HCT116 (cell line): ENCODE measurements at regions not wholly inside any gene's neighbourhood (a gene's known extent, or its start where the extent isn't known, plus 50 kb on each side); places are given as distances from the start of the nearest gene placed in this dataset.

ENCODE experiments used
- ATAC-seq: fragments of 200-7000 bp; cut with Tn5 transposase; 2 replicates; pipeline ENCODE4 v1.9.1; 2020; ENCODE audit warnings: mild to moderate bottlenecking, moderate library complexity
- BruUV-seq: library from RNA; stranded (reverse); fragments of 400-500 nt; replicated peaks from 2 replicates; lab custom pipeline; 2021; lab: Mats Ljungman, UMichigan
- CTCF ChIA-PET: fragments of 300-600 bp; sonication (Branson Sonifier 250); formaldehyde crosslinking; loops from one replicate; lab custom pipeline; 2021; ENCODE audit warnings: antibody characterized with exemption; lab: Charles Lee
- POLR2A ChIA-PET: fragments of 300-600, 350-600 bp; sonication (Branson Sonifier 250); formaldehyde crosslinking; loops from one replicate; lab custom pipeline; 2021; ENCODE audit warnings: antibody characterized with exemption; lab: Charles Lee
- RAD21 ChIA-PET, 2 experiments: fragments of 300-600 bp; sonication (Branson Sonifier 250); formaldehyde crosslinking; loops; one replicate each; lab custom pipeline; 2023; ENCODE audit warnings: low total read pairs in 2 of 2; ENCODE audit not compliant: uncharacterized antibody in 2 of 2, unreplicated experiment in 2 of 2, low non-redundant PET in 1 of 2; lab: Charles Lee
- DNase-seq: peaks from one replicate; pipeline ENCODE4 v3.0.0-alpha.2; 2010; ENCODE audit warnings: low read depth, low spot score
- H2AFZ ChIP-seq: fragments of 200-600 bp; shearing (Covaris generic), sonication (generic); 2 replicates; pipeline ENCODE4 v1.6.1; 2017; ENCODE audit warnings: low read depth, mixed run types, mixed read lengths, antibody characterized with exemption, low read length; ENCODE audit not compliant: poor library complexity, severe bottlenecking
- H3K27ac ChIP-seq: 2 replicates; pipeline ENCODE4 v1.5.1; 2012; ENCODE audit warnings: low read depth, low read length
- H3K27me3 ChIP-seq: fragments of 200-600 bp; sonication (generic); 2 replicates; pipeline ENCODE4 v1.6.1; 2016; ENCODE audit warnings: mixed run types, low read length, mixed read lengths; ENCODE audit not compliant: insufficient read depth
- H3K36me3 ChIP-seq, 2 experiments: fragments of 200-500 bp in 1 of 2; fragments of 200-600 bp in 1 of 2; sonication (Bioruptor generic) in 1 of 2; sonication (generic) in 1 of 2; 2 replicates each; pipeline versions ENCODE4 v1.5.1 to v1.6.1; 2014 to 2016; ENCODE audit warnings: low read length in 2 of 2, inconsistent platforms in 1 of 2, mixed read lengths in 1 of 2, mixed run types in 1 of 2; ENCODE audit not compliant: insufficient read depth in 2 of 2, control insufficient read depth in 1 of 2
- H3K4me1 ChIP-seq, 2 experiments: fragments of 200-600 bp in 1 of 2; sonication (generic) in 1 of 2; 2 replicates each; pipeline versions ENCODE4 v1.5.1 to v1.6.1; 2012 to 2017; ENCODE audit warnings: low read length in 2 of 2, inconsistent platforms in 1 of 2, mild to moderate bottlenecking in 1 of 2, mixed read lengths in 1 of 2, mixed run types in 1 of 2, moderate library complexity in 1 of 2; ENCODE audit not compliant: insufficient read depth in 2 of 2, control insufficient read depth in 1 of 2
- H3K4me2 ChIP-seq: fragments of 200-600 bp; sonication (generic); 2 replicates; pipeline ENCODE4 v1.6.1; 2017; ENCODE audit warnings: mixed run types, low read length, mixed read lengths
- H3K4me3 ChIP-seq, 2 experiments: fragments of 200-600 bp in 1 of 2; sonication (generic) in 1 of 2; replicated peaks in 1 of 2; 2 replicates each; pipeline ENCODE4 v1.5.1; 2011 to 2016; ENCODE audit warnings: low read length in 2 of 2, control low read depth in 1 of 2, low read depth in 1 of 2, mild to moderate bottlenecking in 1 of 2, mixed read lengths in 1 of 2, mixed run types in 1 of 2
- H3K79me2 ChIP-seq: fragments of 200-600 bp; sonication (generic); 2 replicates; pipeline ENCODE4 v1.6.1; 2017; ENCODE audit warnings: mild to moderate bottlenecking, mixed run types, low read length, moderate library complexity, mixed read lengths; ENCODE audit not compliant: insufficient read depth
- H3K9ac ChIP-seq: fragments of 200-600 bp; sonication (generic); 2 replicates; pipeline ENCODE4 v1.6.1; 2016; ENCODE audit warnings: low read length, mixed read lengths
- H3K9me2 ChIP-seq: fragments of 200-600 bp; sonication (generic), shearing (Covaris generic); 2 replicates; pipeline ENCODE4 v1.6.1; 2017; ENCODE audit warnings: mixed run types, mild to moderate bottlenecking, moderate library complexity; ENCODE audit not compliant: insufficient read depth
- H3K9me3 ChIP-seq, 2 experiments: fragments of 200-500 bp in 1 of 2; fragments of 200-600 bp in 1 of 2; sonication (Bioruptor generic) in 1 of 2; sonication (generic) in 1 of 2; 2 replicates each; pipeline ENCODE4 v1.6.1; 2014 to 2017; ENCODE audit warnings: low read length in 2 of 2, mixed read lengths in 2 of 2, inconsistent platforms in 1 of 2, low read depth in 1 of 2, mild to moderate bottlenecking in 1 of 2, mixed run types in 1 of 2, moderate library complexity in 1 of 2; ENCODE audit not compliant: control insufficient read depth in 1 of 2, insufficient read depth in 1 of 2
- H4K20me1 ChIP-seq: fragments of 200-600 bp; sonication (generic), shearing (Covaris generic); 2 replicates; pipeline ENCODE4 v1.6.1; 2017; ENCODE audit warnings: mixed run types, mild to moderate bottlenecking, moderate library complexity; ENCODE audit not compliant: insufficient read depth
- CBX3 ChIP-seq: IDR thresholded peaks from 2 replicates; pipeline ENCODE4 v1.6.1; 2012; ENCODE audit warnings: low read depth
- CTCF ChIP-seq, 3 experiments: fragments of 200-600 bp in 1 of 3; sonication (generic) in 1 of 3; IDR thresholded peaks in 2 of 3; conservative IDR thresholded peaks in 1 of 3; 2 replicates each; pipeline ENCODE4 v1.5.1; 2012 to 2017; ENCODE audit warnings: low read depth in 2 of 3, low read length in 2 of 3, antibody characterized with exemption in 1 of 3, borderline replicate concordance in 1 of 3, control low read depth in 1 of 3, mild to moderate bottlenecking in 1 of 3, mixed read lengths in 1 of 3, mixed run types in 1 of 3, moderate library complexity in 1 of 3; ENCODE audit not compliant: insufficient read depth in 1 of 3
- EZH2phosphoT487 ChIP-seq: fragments of 200-600 bp; IDR thresholded peaks from 2 replicates; pipeline ENCODE4 v1.6.1; 2018; ENCODE audit warnings: antibody characterized with exemption, borderline replicate concordance
- FOSL1 ChIP-seq: IDR thresholded peaks from 2 replicates; pipeline ENCODE4 v1.6.1; 2012; ENCODE audit warnings: low read depth
- JUND ChIP-seq: IDR thresholded peaks from 2 replicates; pipeline ENCODE4 v1.6.1; 2012
- POLR2AphosphoS5 ChIP-seq: IDR thresholded peaks from 2 replicates; pipeline ENCODE4 v1.6.1; 2011; ENCODE audit warnings: mild to moderate bottlenecking, low read depth, low read length, moderate library complexity
- SIN3A ChIP-seq: IDR thresholded peaks from 2 replicates; pipeline ENCODE4 v1.6.1; 2012; ENCODE audit warnings: low read depth
- SP1 ChIP-seq: IDR thresholded peaks from 2 replicates; pipeline ENCODE4 v1.6.1; 2012; ENCODE audit warnings: low read depth
- ZBTB33 ChIP-seq: IDR thresholded peaks from 2 replicates; pipeline ENCODE4 v1.6.1; 2011; ENCODE audit warnings: mild to moderate bottlenecking, low read length, moderate library complexity; ENCODE audit not compliant: insufficient replicate concordance; ENCODE audit errors: extremely low read depth
- ZNF274 ChIP-seq: fragments of 200-500 bp; sonication (Bioruptor generic); IDR thresholded peaks from 2 replicates; pipeline ENCODE4 v1.6.1; 2014; ENCODE audit warnings: mild to moderate bottlenecking, low read depth, low read length, inconsistent platforms
- intact Hi-C: fragments of 100-400 bp; cut with micrococcal nuclease; formaldehyde crosslinking; loops from 2 replicates; pipeline ENCODE4 v1.10.0; 2022

- ChIA-PET RAD21 (no interaction called here), POLR2A (no interaction called here), CTCF (no interaction called here)
- H3K4me3 ChIP-seq: no peak overlapping the region
- no peaks in the 10 kb centered on the region for H3K4me1 ChIP-seq
- ATAC-seq (no peak), DNase-seq (no peak)
- H4K20me1 ChIP-seq: no peaks in the 10 kb centered on the region
- intact Hi-C loops: no loop called here
- H3K9ac ChIP-seq: no peak overlapping the region
- no peaks in the 10 kb centered on the region for H3K27me3 ChIP-seq
- H3K79me2 ChIP-seq: no peaks in the 10 kb centered on the region
- H3K36me3 ChIP-seq: no peaks in the 10 kb centered on the region
- TF ChIP-seq EZH2phosphoT487 (no peak), CBX3 (no peak), SIN3A (no peak), FOSL1 (no peak), SP1 (no peak), ZBTB33 (no peak), CTCF (IDR thresholded peaks at IDR 0.05 in 2 of 3, conservative IDR thresholded peaks at IDR 0.05 in 1 of 3; ENCODE audit: borderline replicate concordance in 1 of 3, insufficient read depth in 1 of 3, low read depth in 2 of 3, low read length in 2 of 3) (no peak), ZNF274 (no peak), JUND (no peak), POLR2AphosphoS5 (no peak)
- TF ChIP-seq, all 23 proteins: peak for 0
- H3K9me2 ChIP-seq: no peaks in the 10 kb centered on the region
- no peak overlapping the region for H2AFZ ChIP-seq
- no peak overlapping the region for H3K27ac ChIP-seq
- BruUV-seq: no TSS peak
- no peaks in the 10 kb centered on the region for H3K9me3 ChIP-seq
- no peak overlapping the region for H3K4me2 ChIP-seq
These were observed 165.6 kb downstream of the HGF start for GRCh38 chr7:81604075-81604807.
